ENCODE measurements at regions not wholly inside any gene's neighbourhood (a gene's known extent, or its start where the extent isn't known, plus 50 kb on each side); places are given as distances from the start of the nearest gene placed in this dataset.

GRCh38 chr12:89815225-89815624 is 106.6 kb upstream of the ATP2B1 start:
- H3K27me3 ChIP-seq (ENCODE audit: insufficient read depth, low read length) = no peaks in the 10 kb centered on the region
- no peak overlapping the region for H3K4me3 ChIP-seq (ENCODE audit: low read length)
- no peaks in the 10 kb centered on the region for H3K36me3 ChIP-seq (ENCODE audit: insufficient read depth, low read length)
- peaks cover 11% of the 10 kb centered on the region for H3K4me1 ChIP-seq (ENCODE audit: insufficient read depth, low read length)
- no peaks in the 10 kb centered on the region for H3K9me3 ChIP-seq (ENCODE audit: low read length)
- no peak overlapping the region for H2AFZ ChIP-seq (ENCODE audit: low read depth, low read length)

- H3K27me3 ChIP-seq (ENCODE audit: insufficient read depth, low read length) = no peaks in the 10 kb centered on the region
- no peaks in the 10 kb centered on the region for H3K4me1 ChIP-seq (ENCODE audit: insufficient read depth, low read length)
- H3K9me3 ChIP-seq (ENCODE audit: low read length) = no peaks in the 10 kb centered on the region
- no peak overlapping the region for H2AFZ ChIP-seq (ENCODE audit: low read depth, low read length)
- H3K4me3 ChIP-seq (ENCODE audit: low read length) = no peak overlapping the region
- no peaks in the 10 kb centered on the region for H3K36me3 ChIP-seq (ENCODE audit: insufficient read depth, low read length)
Measured at GRCh38 chr12:89803412-89803811, 94.8 kb upstream of the ATP2B1 start.

- Histone ChIP-seq H2AFZ (ENCODE audit: low read depth, low read length) (no peak overlapping the region), H3K9me3 (ENCODE audit: low read length) (no peaks in the 10 kb centered on the region), H3K4me3 (ENCODE audit: low read length) (no peak overlapping the region), H3K27me3 (ENCODE audit: insufficient read depth, low read length) (no peaks in the 10 kb centered on the region), H3K36me3 (ENCODE audit: insufficient read depth, low read length) (no peaks in the 10 kb centered on the region), H3K4me1 (ENCODE audit: insufficient read depth, low read length) (no peaks in the 10 kb centered on the region)
Measured at GRCh38 chr12:89801284-89801683, 92.6 kb upstream of the ATP2B1 start.

DNA sequence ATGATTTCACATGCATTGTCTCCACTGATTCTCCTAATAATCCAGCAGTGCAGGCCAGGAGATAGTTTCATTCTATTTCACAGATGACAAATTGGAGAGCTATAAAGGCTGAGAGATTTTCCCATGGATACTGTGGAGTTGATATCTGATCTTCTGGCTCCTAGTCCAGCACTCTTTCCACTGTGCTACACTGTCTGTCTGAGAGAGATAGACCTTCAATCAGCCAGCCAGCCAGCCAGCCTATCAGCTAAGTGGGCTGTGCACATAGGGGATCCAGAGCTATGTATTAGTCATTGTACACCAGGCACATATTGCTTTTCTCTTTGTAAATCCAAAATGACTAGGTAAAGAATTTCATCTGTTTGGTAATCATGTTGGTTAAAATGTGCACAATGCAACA is 91.8 kb upstream of the ATP2B1 start:
- Histone ChIP-seq H2AFZ (ENCODE audit: low read depth, low read length) (no peak overlapping the region), H3K27me3 (ENCODE audit: insufficient read depth, low read length) (no peaks in the 10 kb centered on the region), H3K4me3 (ENCODE audit: low read length) (no peak overlapping the region), H3K4me1 (ENCODE audit: insufficient read depth, low read length) (no peaks in the 10 kb centered on the region), H3K36me3 (ENCODE audit: insufficient read depth, low read length) (no peaks in the 10 kb centered on the region), H3K9me3 (ENCODE audit: low read length) (no peaks in the 10 kb centered on the region)

GRCh38 chr12:89799316-89799715 is 90.7 kb upstream of the ATP2B1 start:
- H3K36me3 ChIP-seq (ENCODE audit: insufficient read depth, low read length) = no peaks in the 10 kb centered on the region
- no peaks in the 10 kb centered on the region for H3K9me3 ChIP-seq (ENCODE audit: low read length)
- no peaks in the 10 kb centered on the region for H3K27me3 ChIP-seq (ENCODE audit: insufficient read depth, low read length)
- H3K4me1 ChIP-seq (ENCODE audit: insufficient read depth, low read length) = no peaks in the 10 kb centered on the region
- H3K4me3 ChIP-seq (ENCODE audit: low read length) = no peak overlapping the region
- no peak overlapping the region for H2AFZ ChIP-seq (ENCODE audit: low read depth, low read length)

DNA sequence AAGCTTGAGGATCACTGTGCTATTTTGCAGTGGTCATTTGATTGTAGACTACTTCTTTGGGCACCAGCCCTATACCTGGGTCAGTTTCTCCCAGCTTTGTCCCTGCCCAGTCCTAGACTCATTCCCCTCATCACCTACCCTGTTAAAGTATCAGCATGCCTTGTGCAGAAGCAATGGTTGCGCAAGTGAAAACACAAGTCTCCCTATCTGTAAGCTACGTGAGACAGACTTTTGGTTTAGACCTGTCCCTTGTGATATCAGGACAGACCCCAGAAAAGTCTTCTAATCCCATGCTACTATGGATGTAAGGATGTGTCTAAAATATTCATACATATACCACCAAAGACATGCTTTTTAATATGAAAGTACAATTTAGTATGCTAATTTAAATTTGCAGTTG is 88.8 kb upstream of the ATP2B1 start:
- no peaks in the 10 kb centered on the region for H3K9me3 ChIP-seq (ENCODE audit: low read length)
- no peaks in the 10 kb centered on the region for H3K4me1 ChIP-seq (ENCODE audit: insufficient read depth, low read length)
- no peaks in the 10 kb centered on the region for H3K36me3 ChIP-seq (ENCODE audit: insufficient read depth, low read length)
- no peak overlapping the region for H2AFZ ChIP-seq (ENCODE audit: low read depth, low read length)
- no peaks in the 10 kb centered on the region for H3K27me3 ChIP-seq (ENCODE audit: insufficient read depth, low read length)
- no peak overlapping the region for H3K4me3 ChIP-seq (ENCODE audit: low read length)

GRCh38 chr12:89796798-89797382 is 88.3 kb upstream of the ATP2B1 start:
- Histone ChIP-seq H3K27me3 (ENCODE audit: insufficient read depth, low read length) (no peaks in the 10 kb centered on the region), H2AFZ (ENCODE audit: low read depth, low read length) (no peak overlapping the region), H3K36me3 (ENCODE audit: insufficient read depth, low read length) (no peaks in the 10 kb centered on the region), H3K4me3 (ENCODE audit: low read length) (no peak overlapping the region), H3K9me3 (ENCODE audit: low read length) (no peaks in the 10 kb centered on the region), H3K4me1 (ENCODE audit: insufficient read depth, low read length) (no peaks in the 10 kb centered on the region)

DNA sequence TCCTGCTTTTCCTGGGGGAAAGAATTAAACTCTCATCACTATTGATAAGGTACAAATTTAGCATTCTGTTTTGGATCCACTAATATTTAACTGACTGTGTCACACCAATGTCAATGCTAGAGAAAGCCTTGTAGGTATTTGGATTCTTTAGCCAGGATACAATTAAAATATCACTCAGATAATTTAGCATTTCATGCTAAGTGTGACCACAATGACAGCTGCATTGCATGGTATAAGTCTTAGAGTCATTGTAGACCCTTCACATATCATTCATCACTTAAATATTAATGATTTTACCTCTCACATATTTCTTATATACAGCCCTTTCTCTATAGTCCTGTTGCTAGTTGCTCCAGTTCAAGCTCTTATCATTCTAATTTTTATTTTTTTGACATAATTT is 85.3 kb upstream of the ATP2B1 start:
- Histone ChIP-seq H3K9me3 (ENCODE audit: low read length) (no peaks in the 10 kb centered on the region), H3K4me1 (ENCODE audit: insufficient read depth, low read length) (no peaks in the 10 kb centered on the region), H2AFZ (ENCODE audit: low read depth, low read length) (no peak overlapping the region), H3K36me3 (ENCODE audit: insufficient read depth, low read length) (no peaks in the 10 kb centered on the region), H3K4me3 (ENCODE audit: low read length) (no peak overlapping the region), H3K27me3 (ENCODE audit: insufficient read depth, low read length) (no peaks in the 10 kb centered on the region)

DNA sequence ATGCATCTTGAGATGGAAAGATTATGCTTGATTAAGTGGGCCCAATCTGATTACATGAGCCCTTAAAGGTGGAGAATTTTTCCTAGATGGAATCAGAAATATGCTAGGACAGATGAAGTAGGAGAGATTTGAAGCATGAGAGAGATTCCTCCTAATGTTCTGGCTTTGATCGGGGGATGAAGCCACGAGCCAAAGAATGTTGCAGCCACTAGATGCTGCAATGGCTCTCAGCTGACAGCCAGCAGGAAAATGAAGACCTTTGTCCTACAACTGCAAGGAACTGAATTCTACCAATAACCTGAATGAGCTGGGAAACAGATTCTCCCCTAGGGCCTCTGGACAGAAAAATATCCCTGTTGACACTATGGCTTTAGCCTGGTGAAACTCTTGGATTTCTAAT is 82.6 kb upstream of the ATP2B1 start:
- Histone ChIP-seq H3K4me1 (ENCODE audit: insufficient read depth, low read length) (no peaks in the 10 kb centered on the region), H2AFZ (ENCODE audit: low read depth, low read length) (no peak overlapping the region), H3K27me3 (ENCODE audit: insufficient read depth, low read length) (no peaks in the 10 kb centered on the region), H3K36me3 (ENCODE audit: insufficient read depth, low read length) (no peaks in the 10 kb centered on the region), H3K4me3 (ENCODE audit: low read length) (no peak overlapping the region), H3K9me3 (ENCODE audit: low read length) (peaks cover 4% of the 10 kb centered on the region)

DNA sequence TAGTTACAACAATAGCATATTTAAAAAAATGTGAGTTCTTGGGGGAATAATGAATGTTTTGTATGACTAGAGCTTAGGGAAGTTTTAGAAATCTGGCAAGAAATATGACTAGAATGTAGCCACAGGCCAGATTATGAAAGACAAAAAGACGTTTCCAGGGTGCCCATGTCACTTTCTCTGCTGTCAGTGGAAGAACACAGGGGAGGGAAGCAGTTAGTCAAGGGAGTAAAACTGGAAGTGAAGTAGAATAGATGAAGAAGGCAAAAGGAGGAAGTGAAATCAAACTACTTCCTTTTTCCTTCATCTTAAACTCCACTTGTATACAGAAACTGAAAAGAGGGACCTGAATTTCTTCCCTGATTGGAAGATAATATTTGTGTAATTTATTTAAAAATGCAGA is 81.2 kb upstream of the ATP2B1 start:
- no peaks in the 10 kb centered on the region for H3K36me3 ChIP-seq (ENCODE audit: insufficient read depth, low read length)
- H3K9me3 ChIP-seq (ENCODE audit: low read length) = peaks cover 6% of the 10 kb centered on the region
- H2AFZ ChIP-seq (ENCODE audit: low read depth, low read length) = no peak overlapping the region
- H3K27me3 ChIP-seq (ENCODE audit: insufficient read depth, low read length) = no peaks in the 10 kb centered on the region
- H3K4me1 ChIP-seq (ENCODE audit: insufficient read depth, low read length) = no peaks in the 10 kb centered on the region
- H3K4me3 ChIP-seq (ENCODE audit: low read length) = no peak overlapping the region

- Histone ChIP-seq H3K4me3 (ENCODE audit: low read length) (no peak overlapping the region), H3K9me3 (ENCODE audit: low read length) (peaks cover 6% of the 10 kb centered on the region)
Measured at GRCh38 chr12:89787763-89788162, 79.1 kb upstream of the ATP2B1 start.

GRCh38 chr12:89786177-89786810 is 77.7 kb upstream of the ATP2B1 start:
- Histone ChIP-seq H2AFZ (ENCODE audit: low read depth, low read length) (no peak overlapping the region), H3K36me3 (ENCODE audit: insufficient read depth, low read length) (no peaks in the 10 kb centered on the region), H3K4me1 (ENCODE audit: insufficient read depth, low read length) (no peaks in the 10 kb centered on the region), H3K9me3 (ENCODE audit: low read length) (peaks cover 6% of the 10 kb centered on the region), H3K4me3 (ENCODE audit: low read length) (no peak overlapping the region), H3K27me3 (ENCODE audit: insufficient read depth, low read length) (no peaks in the 10 kb centered on the region)

More at GRCh38 chr12:89787763-89788162, 79.1 kb upstream of the ATP2B1 start:
- Histone ChIP-seq H3K4me1 (ENCODE audit: insufficient read depth, low read length) (no peaks in the 10 kb centered on the region), H3K36me3 (ENCODE audit: insufficient read depth, low read length) (no peaks in the 10 kb centered on the region), H3K27me3 (ENCODE audit: insufficient read depth, low read length) (no peaks in the 10 kb centered on the region), H2AFZ (ENCODE audit: low read depth, low read length) (no peak overlapping the region)

DNA sequence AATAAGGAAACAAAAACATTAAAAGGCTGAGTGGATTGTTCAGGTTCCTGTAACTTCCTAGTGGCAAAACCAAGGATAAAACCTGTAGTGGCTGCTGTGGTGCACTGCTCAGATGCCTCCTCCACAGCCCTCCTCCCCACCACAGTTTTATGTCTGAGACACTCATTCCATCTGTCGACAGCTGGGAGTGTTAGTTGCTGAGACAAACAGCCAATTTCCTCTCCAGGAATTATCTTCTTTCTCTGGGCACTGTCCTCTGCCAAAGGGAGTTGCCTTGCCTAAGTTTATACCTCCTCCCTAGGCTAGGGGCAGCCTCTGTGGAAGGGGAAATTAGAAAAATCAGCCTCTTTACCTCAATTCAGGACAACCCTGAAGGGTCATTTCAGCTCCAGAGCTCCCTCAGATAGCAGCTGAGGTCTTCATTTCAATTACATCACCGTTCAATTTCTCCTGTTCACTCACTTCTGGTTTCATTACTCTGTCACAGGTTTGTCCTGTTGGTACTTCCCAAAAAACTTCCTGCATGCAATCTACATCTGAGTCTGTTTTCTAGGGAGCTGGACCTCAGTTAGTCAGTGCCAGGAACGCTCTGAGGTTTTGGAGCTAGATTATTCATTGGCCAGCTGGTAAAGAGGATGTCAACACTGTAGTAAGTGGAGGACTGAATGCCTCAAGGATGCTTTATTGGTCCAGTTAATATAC is 74.9 kb upstream of the ATP2B1 start:
- no peaks in the 10 kb centered on the region for H3K4me1 ChIP-seq (ENCODE audit: insufficient read depth, low read length)
- no peak overlapping the region for H3K4me3 ChIP-seq (ENCODE audit: low read length)
- H3K9me3 ChIP-seq (ENCODE audit: low read length) = peaks cover 6% of the 10 kb centered on the region
- H2AFZ ChIP-seq (ENCODE audit: low read depth, low read length) = no peak overlapping the region
- no peaks in the 10 kb centered on the region for H3K36me3 ChIP-seq (ENCODE audit: insufficient read depth, low read length)
- H3K27me3 ChIP-seq (ENCODE audit: insufficient read depth, low read length) = no peaks in the 10 kb centered on the region

All from neuron (in vitro differentiated cells).